ENCODE measurements at regions not wholly inside any gene's neighbourhood (a gene's known extent, or its start where the extent isn't known, plus 50 kb on each side); places are given as distances from the start of the nearest gene placed in this dataset.
A peak's percentile ranks its signal among the peaks of the same experiment; 100 is the strongest.
"Not testable (repeated sequence)": the region's sequence is repeated elsewhere in the genome, so short reads cannot be mapped to it uniquely, and the experiment has no call there.

DNA sequence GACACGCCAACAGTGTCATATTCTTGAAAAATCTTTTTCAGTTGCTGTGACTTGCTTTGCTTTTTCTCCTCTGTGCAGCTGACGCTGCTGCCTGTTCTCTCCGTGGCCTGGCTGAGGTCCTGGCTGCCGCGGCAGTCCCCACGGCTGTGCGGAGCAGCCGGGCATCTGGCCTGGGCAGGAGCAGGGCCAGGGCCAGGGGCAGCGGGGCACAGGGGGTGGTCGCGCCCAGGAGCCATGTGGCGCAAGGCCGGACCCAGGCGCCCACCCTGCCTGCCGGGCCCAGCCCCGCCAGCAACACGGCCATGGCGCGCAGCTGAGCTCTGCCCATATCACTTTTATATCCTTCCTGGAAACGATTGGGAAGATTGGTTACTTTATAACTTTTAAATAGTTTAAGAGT lies 109.4 kb upstream of the ACBD5 start:
- Mint-ChIP-seq H3K27ac (no peak overlapping the region), H3K9me3 (no peaks in the 10 kb centered on the region), H3K36me3 (ENCODE audit: low read depth) (no peaks in the 10 kb centered on the region), H3K27me3 (ENCODE audit: insufficient read depth) (no peaks in the 10 kb centered on the region), H3K4me3 (no peak overlapping the region), H3K4me1 (peaks cover 4% of the 10 kb centered on the region)
- Histone ChIP-seq H3K27me3 (ENCODE audit: control insufficient read depth, insufficient read depth, low read length, poor library complexity, severe bottlenecking) (no peaks in the 10 kb centered on the region), H3K9me3 (ENCODE audit: control insufficient read depth, low read length) (no peaks in the 10 kb centered on the region), H3K4me3 (ENCODE audit: low read length) (no peak overlapping the region), H3K9ac (ENCODE audit: extremely low read depth, low read length, poor library complexity, severe bottlenecking) (no peak overlapping the region), H3K27ac (ENCODE audit: low read depth, low read length) (no peak overlapping the region), H3K36me3 (ENCODE audit: control insufficient read depth, insufficient read depth, low read length) (no peaks in the 10 kb centered on the region), H3K4me1 (ENCODE audit: control insufficient read depth, insufficient read depth, low read length) (no peaks in the 10 kb centered on the region)
- 95 to 98% methylated on average over 7 to 19 of the region's 20 CpGs for WGBS, 2 experiments (ENCODE audit: insufficient coverage in 1 of 2, insufficient read length in 1 of 2)
- no peak for DNase-seq
- no peak for TF ChIP-seq CTCF (conservative IDR thresholded peaks at IDR 0.05)

DNA sequence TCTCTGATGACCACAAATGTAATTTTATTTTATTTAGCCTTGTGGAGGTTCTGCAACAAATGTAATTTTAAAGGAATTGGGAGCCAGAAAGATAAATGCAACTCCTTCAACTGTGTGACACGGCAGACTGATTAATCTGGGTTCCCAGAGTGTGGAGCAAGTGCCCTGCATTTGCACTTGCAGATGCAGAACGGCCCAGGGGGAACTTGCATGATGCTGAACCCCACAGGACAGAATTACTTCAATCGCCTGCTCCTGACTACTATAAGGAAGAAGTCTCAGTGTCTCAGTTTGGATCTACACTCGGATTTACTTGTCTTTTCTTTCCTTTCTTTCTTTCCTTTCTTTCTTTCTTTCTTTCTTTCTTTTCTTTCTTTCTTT lies 107.2 kb upstream of the ACBD5 start:
- H3K4me1 ChIP-seq (ENCODE audit: control insufficient read depth, insufficient read depth, low read length); H3K9me3 Mint-ChIP-seq: not testable (repeated sequence)

DNA sequence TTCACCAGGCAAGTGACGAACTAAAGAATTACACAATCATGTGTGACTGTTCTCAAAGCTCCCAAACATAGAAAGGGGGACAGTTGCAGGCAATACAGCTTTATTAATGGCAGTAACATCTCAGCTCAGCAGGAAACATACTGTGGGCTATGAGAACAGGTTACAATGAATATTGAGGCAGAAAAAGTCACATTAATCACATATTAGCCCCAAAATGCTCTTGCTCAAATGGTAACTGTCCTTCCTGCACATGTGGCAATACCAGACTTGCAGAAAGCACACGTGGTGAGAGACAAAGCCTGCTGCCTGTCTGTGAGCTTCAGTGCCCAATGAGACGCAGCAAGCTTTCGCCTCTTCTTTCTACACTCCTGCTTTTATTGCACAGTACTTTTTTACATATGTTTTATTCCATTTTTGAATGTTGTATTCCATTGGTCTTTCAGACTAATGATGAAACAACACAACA lies 104.9 kb upstream of the ACBD5 start:
- WGBS, 2 experiments (ENCODE audit: insufficient coverage in 1 of 2, insufficient read length in 1 of 2), result 60 to 75% methylated on average over 1 to 4 of the region's 4 CpGs
- H3K36me3 Mint-ChIP-seq (ENCODE audit: low read depth), result no peaks in the 10 kb centered on the region
- H3K4me1 Mint-ChIP-seq, result peaks cover 4% of the 10 kb centered on the region
- H3K9me3 ChIP-seq (ENCODE audit: control insufficient read depth, low read length), result no peaks in the 10 kb centered on the region
- H3K4me1 ChIP-seq (ENCODE audit: control insufficient read depth, insufficient read depth, low read length), result no peaks in the 10 kb centered on the region
- no peak overlapping the region for H3K4me3 ChIP-seq (ENCODE audit: low read length)
- no peak for TF ChIP-seq CTCF (conservative IDR thresholded peaks at IDR 0.05)
- no peak overlapping the region for H3K27ac ChIP-seq (ENCODE audit: low read depth, low read length)
- no peak for DNase-seq
- H3K9ac ChIP-seq (ENCODE audit: extremely low read depth, low read length, poor library complexity, severe bottlenecking), result no peak overlapping the region
- no peaks in the 10 kb centered on the region for H3K9me3 Mint-ChIP-seq
- H3K4me3 Mint-ChIP-seq, result no peak overlapping the region
- H3K27me3 ChIP-seq (ENCODE audit: control insufficient read depth, insufficient read depth, low read length, poor library complexity, severe bottlenecking), result no peaks in the 10 kb centered on the region
- H3K27me3 Mint-ChIP-seq (ENCODE audit: insufficient read depth), result no peaks in the 10 kb centered on the region
- no peaks in the 10 kb centered on the region for H3K36me3 ChIP-seq (ENCODE audit: control insufficient read depth, insufficient read depth, low read length)
- H3K27ac Mint-ChIP-seq, result no peak overlapping the region

More for the DNA sequence above, 107.2 kb upstream of the ACBD5 start:
- not testable (repeated sequence) for H3K9me3 ChIP-seq (ENCODE audit: control insufficient read depth, low read length); H3K4me1 Mint-ChIP-seq; H3K36me3 Mint-ChIP-seq (ENCODE audit: low read depth); H3K36me3 ChIP-seq (ENCODE audit: control insufficient read depth, insufficient read depth, low read length); H3K27me3 ChIP-seq (ENCODE audit: control insufficient read depth, insufficient read depth, low read length, poor library complexity, severe bottlenecking); H3K4me3 Mint-ChIP-seq; H3K9ac ChIP-seq (ENCODE audit: extremely low read depth, low read length, poor library complexity, severe bottlenecking); H3K27ac Mint-ChIP-seq; H3K27ac ChIP-seq (ENCODE audit: low read depth, low read length); H3K27me3 Mint-ChIP-seq (ENCODE audit: insufficient read depth); H3K4me3 ChIP-seq (ENCODE audit: low read length)
- DNase-seq, result peak; percentile 53
- WGBS, 2 experiments (ENCODE audit: insufficient coverage in 1 of 2, insufficient read length in 1 of 2), result 50 to 76% methylated on average over 3 to 4 of the region's 4 CpGs

All from endodermal cell (in vitro differentiated cells).